H1 (cell line): ENCODE measurements at regions not wholly inside any gene's neighbourhood (a gene's known extent, or its start where the extent isn't known, plus 50 kb on each side); places are given as distances from the start of the nearest gene placed in this dataset.

Source experiments
- KDM4A ChIP-seq: IDR thresholded peaks from one replicate; pipeline ENCODE4 v1.7.1; 2012; ENCODE audit warnings: low read depth, mild to moderate bottlenecking, moderate library complexity, low read length, inconsistent platforms; ENCODE audit not compliant: severe bottlenecking
- KDM5A ChIP-seq: fragments of 200-600 bp; IDR thresholded peaks from 2 replicates; pipeline ENCODE4 v1.7.1; 2012; ENCODE audit warnings: mild to moderate bottlenecking, low read length, inconsistent platforms, mixed read lengths
- NRF1 ChIP-seq: IDR thresholded peaks from 2 replicates; pipeline ENCODE4 v1.6.1; 2011; ENCODE audit warnings: mild to moderate bottlenecking, low read depth, low read length, improper control_type of control experiment
- RNF2 ChIP-seq: fragments of 200-900, 300-1000 bp; sonication (generic); IDR thresholded peaks from 2 replicates; pipeline ENCODE4 v1.7.1; 2016; ENCODE audit warnings: borderline replicate concordance, low read depth, mild to moderate bottlenecking, antibody characterized with exemption, low read length; ENCODE audit not compliant: poor library complexity, severe bottlenecking; ENCODE audit errors: missing control alignments
- TEAD4 ChIP-seq: IDR thresholded peaks from 2 replicates; pipeline ENCODE4 v1.6.1; 2012; ENCODE audit warnings: low read depth, low read length, inconsistent platforms, mixed read lengths
- TF ChIP-seq, protein P1 (sequence below): fragments of 300-600 bp; sonication (generic); IDR thresholded peaks from 2 replicates; pipeline ENCODE4 v1.7.1; 2012; ENCODE audit warnings: low read length, moderate library complexity, mild to moderate bottlenecking, inconsistent platforms; ENCODE audit not compliant: insufficient replicate concordance
- TF ChIP-seq, protein P2 (sequence below): IDR thresholded peaks from 2 replicates; pipeline ENCODE4 v1.6.1; 2011; ENCODE audit warnings: low read depth, mild to moderate bottlenecking, low read length; ENCODE audit not compliant: insufficient read depth
- TF ChIP-seq, protein P3 (sequence below): IDR thresholded peaks from 2 replicates; pipeline ENCODE4 v1.6.1; 2012; ENCODE audit warnings: inconsistent platforms

DNA sequence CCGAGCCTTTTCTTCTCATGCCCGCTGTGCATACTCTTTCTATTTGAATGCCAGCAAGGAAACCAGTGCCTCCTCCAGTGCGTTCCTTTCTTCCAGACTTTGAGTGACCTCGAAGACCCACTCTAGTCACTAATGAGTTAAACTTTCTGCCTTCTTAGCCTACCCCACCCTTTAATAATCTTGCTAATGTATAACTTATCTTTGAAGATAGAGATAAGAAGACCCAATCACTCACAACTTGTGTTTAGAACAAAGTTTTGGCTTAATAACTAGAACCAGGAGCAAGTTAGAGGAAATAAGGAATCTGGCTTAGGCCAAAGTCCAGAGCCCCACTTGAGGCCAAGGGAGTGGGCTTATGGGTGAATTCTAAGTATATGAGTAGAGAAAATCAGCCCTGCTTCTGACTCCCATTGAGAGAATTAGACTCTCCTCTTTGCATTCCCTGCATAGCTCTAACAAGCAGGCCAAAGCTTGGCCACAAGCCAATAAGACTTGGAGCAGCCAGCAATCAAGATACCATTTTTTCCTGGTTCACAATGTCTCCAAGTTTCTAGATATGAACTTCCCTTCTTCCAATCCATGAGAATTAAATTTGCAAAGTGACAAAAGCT lies 181.5 kb upstream of the PIK3R1 start (continued):
- TF ChIP-seq, protein P1, sequence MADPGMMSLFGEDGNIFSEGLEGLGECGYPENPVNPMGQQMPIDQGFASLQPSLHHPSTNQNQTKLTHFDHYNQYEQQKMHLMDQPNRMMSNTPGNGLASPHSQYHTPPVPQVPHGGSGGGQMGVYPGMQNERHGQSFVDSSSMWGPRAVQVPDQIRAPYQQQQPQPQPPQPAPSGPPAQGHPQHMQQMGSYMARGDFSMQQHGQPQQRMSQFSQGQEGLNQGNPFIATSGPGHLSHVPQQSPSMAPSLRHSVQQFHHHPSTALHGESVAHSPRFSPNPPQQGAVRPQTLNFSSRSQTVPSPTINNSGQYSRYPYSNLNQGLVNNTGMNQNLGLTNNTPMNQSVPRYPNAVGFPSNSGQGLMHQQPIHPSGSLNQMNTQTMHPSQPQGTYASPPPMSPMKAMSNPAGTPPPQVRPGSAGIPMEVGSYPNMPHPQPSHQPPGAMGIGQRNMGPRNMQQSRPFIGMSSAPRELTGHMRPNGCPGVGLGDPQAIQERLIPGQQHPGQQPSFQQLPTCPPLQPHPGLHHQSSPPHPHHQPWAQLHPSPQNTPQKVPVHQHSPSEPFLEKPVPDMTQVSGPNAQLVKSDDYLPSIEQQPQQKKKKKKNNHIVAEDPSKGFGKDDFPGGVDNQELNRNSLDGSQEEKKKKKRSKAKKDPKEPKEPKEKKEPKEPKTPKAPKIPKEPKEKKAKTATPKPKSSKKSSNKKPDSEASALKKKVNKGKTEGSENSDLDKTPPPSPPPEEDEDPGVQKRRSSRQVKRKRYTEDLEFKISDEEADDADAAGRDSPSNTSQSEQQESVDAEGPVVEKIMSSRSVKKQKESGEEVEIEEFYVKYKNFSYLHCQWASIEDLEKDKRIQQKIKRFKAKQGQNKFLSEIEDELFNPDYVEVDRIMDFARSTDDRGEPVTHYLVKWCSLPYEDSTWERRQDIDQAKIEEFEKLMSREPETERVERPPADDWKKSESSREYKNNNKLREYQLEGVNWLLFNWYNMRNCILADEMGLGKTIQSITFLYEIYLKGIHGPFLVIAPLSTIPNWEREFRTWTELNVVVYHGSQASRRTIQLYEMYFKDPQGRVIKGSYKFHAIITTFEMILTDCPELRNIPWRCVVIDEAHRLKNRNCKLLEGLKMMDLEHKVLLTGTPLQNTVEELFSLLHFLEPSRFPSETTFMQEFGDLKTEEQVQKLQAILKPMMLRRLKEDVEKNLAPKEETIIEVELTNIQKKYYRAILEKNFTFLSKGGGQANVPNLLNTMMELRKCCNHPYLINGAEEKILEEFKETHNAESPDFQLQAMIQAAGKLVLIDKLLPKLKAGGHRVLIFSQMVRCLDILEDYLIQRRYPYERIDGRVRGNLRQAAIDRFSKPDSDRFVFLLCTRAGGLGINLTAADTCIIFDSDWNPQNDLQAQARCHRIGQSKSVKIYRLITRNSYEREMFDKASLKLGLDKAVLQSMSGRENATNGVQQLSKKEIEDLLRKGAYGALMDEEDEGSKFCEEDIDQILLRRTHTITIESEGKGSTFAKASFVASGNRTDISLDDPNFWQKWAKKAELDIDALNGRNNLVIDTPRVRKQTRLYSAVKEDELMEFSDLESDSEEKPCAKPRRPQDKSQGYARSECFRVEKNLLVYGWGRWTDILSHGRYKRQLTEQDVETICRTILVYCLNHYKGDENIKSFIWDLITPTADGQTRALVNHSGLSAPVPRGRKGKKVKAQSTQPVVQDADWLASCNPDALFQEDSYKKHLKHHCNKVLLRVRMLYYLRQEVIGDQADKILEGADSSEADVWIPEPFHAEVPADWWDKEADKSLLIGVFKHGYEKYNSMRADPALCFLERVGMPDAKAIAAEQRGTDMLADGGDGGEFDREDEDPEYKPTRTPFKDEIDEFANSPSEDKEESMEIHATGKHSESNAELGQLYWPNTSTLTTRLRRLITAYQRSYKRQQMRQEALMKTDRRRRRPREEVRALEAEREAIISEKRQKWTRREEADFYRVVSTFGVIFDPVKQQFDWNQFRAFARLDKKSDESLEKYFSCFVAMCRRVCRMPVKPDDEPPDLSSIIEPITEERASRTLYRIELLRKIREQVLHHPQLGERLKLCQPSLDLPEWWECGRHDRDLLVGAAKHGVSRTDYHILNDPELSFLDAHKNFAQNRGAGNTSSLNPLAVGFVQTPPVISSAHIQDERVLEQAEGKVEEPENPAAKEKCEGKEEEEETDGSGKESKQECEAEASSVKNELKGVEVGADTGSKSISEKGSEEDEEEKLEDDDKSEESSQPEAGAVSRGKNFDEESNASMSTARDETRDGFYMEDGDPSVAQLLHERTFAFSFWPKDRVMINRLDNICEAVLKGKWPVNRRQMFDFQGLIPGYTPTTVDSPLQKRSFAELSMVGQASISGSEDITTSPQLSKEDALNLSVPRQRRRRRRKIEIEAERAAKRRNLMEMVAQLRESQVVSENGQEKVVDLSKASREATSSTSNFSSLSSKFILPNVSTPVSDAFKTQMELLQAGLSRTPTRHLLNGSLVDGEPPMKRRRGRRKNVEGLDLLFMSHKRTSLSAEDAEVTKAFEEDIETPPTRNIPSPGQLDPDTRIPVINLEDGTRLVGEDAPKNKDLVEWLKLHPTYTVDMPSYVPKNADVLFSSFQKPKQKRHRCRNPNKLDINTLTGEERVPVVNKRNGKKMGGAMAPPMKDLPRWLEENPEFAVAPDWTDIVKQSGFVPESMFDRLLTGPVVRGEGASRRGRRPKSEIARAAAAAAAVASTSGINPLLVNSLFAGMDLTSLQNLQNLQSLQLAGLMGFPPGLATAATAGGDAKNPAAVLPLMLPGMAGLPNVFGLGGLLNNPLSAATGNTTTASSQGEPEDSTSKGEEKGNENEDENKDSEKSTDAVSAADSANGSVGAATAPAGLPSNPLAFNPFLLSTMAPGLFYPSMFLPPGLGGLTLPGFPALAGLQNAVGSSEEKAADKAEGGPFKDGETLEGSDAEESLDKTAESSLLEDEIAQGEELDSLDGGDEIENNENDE, result no peak
- TF ChIP-seq KDM5A, result no peak
- TF ChIP-seq, protein P2, sequence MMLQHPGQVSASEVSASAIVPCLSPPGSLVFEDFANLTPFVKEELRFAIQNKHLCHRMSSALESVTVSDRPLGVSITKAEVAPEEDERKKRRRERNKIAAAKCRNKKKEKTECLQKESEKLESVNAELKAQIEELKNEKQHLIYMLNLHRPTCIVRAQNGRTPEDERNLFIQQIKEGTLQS, result no peak
- TF ChIP-seq KDM4A, result no peak
- no peak for TF ChIP-seq NRF1
- TF ChIP-seq, protein P3, sequence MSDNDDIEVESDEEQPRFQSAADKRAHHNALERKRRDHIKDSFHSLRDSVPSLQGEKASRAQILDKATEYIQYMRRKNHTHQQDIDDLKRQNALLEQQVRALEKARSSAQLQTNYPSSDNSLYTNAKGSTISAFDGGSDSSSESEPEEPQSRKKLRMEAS, result no peak
- TF ChIP-seq TEAD4, result no peak
- no peak for TF ChIP-seq RNF2
